ENCODE measurements at regions not wholly inside any gene's neighbourhood (a gene's known extent, or its start where the extent isn't known, plus 50 kb on each side); places are given as distances from the start of the nearest gene placed in this dataset.

- no peak for TF ChIP-seq CTCF (IDR thresholded peaks at IDR 0.05)
- no peak for TF ChIP-seq POLR2A (IDR thresholded peaks at IDR 0.05)
Observed at GRCh38 chr5:89071941-89072331, 189.0 kb upstream of the MEF2C start.
